ENCODE measurements at regions not wholly inside any gene's neighbourhood (a gene's known extent, or its start where the extent isn't known, plus 50 kb on each side); places are given as distances from the start of the nearest gene placed in this dataset.

- no peak for ATAC-seq
- TF ChIP-seq, protein P1, sequence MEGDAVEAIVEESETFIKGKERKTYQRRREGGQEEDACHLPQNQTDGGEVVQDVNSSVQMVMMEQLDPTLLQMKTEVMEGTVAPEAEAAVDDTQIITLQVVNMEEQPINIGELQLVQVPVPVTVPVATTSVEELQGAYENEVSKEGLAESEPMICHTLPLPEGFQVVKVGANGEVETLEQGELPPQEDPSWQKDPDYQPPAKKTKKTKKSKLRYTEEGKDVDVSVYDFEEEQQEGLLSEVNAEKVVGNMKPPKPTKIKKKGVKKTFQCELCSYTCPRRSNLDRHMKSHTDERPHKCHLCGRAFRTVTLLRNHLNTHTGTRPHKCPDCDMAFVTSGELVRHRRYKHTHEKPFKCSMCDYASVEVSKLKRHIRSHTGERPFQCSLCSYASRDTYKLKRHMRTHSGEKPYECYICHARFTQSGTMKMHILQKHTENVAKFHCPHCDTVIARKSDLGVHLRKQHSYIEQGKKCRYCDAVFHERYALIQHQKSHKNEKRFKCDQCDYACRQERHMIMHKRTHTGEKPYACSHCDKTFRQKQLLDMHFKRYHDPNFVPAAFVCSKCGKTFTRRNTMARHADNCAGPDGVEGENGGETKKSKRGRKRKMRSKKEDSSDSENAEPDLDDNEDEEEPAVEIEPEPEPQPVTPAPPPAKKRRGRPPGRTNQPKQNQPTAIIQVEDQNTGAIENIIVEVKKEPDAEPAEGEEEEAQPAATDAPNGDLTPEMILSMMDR (IDR thresholded peaks at IDR 0.05) = no peak
- no peak for DNase-seq
- Histone ChIP-seq H3K9me3 (no peaks in the 10 kb centered on the region), H3K27ac (no peak overlapping the region), H3K4me3 (no peak overlapping the region), H3K4me1 (no peaks in the 10 kb centered on the region), H3K36me3 (no peaks in the 10 kb centered on the region), H3K27me3 (ENCODE audit: low read depth) (no peaks in the 10 kb centered on the region)
- intact Hi-C loops (cut with DNase I) = no loop called here
Observed at GRCh38 chr15:95970326-95970725, 360.2 kb upstream of the NR2F2 start.

GRCh38 chr15:95972041-95972553 lies 358.4 kb upstream of the NR2F2 start:
- H3K4me3 ChIP-seq = no peak overlapping the region
- TF ChIP-seq, protein P1 (IDR thresholded peaks at IDR 0.05) = no peak
- DNase-seq = no peak

GRCh38 chr15:95972812-95973211 lies 357.7 kb upstream of the NR2F2 start:
- Histone ChIP-seq H3K27me3 (ENCODE audit: low read depth) (no peaks in the 10 kb centered on the region), H3K4me1 (no peaks in the 10 kb centered on the region), H3K27ac (no peak overlapping the region), H3K4me3 (no peak overlapping the region), H3K9me3 (no peaks in the 10 kb centered on the region), H3K36me3 (no peaks in the 10 kb centered on the region)
- TF ChIP-seq, protein P1 (IDR thresholded peaks at IDR 0.05) = no peak
- intact Hi-C loops (cut with DNase I) = no loop called here
- no peak for DNase-seq
- ATAC-seq = no peak

More at GRCh38 chr15:95972041-95972553, 358.4 kb upstream of the NR2F2 start:
- H3K27ac ChIP-seq = no peak overlapping the region
- no peaks in the 10 kb centered on the region for H3K27me3 ChIP-seq (ENCODE audit: low read depth)
- no peaks in the 10 kb centered on the region for H3K36me3 ChIP-seq
- intact Hi-C loops (cut with DNase I) = no loop called here
- no peaks in the 10 kb centered on the region for H3K4me1 ChIP-seq
- ATAC-seq = no peak
- no peaks in the 10 kb centered on the region for H3K9me3 ChIP-seq

GRCh38 chr15:95973566-95974256 lies 356.8 kb upstream of the NR2F2 start:
- Histone ChIP-seq H3K4me3 (no peak overlapping the region), H3K36me3 (no peaks in the 10 kb centered on the region), H3K9me3 (no peaks in the 10 kb centered on the region), H3K27me3 (ENCODE audit: low read depth) (no peaks in the 10 kb centered on the region), H3K4me1 (no peaks in the 10 kb centered on the region), H3K27ac (no peak overlapping the region)
- TF ChIP-seq, protein P1 (IDR thresholded peaks at IDR 0.05) = no peak
- ATAC-seq (no peak), DNase-seq (no peak)
- intact Hi-C loops (cut with DNase I) = no loop called here

DNA sequence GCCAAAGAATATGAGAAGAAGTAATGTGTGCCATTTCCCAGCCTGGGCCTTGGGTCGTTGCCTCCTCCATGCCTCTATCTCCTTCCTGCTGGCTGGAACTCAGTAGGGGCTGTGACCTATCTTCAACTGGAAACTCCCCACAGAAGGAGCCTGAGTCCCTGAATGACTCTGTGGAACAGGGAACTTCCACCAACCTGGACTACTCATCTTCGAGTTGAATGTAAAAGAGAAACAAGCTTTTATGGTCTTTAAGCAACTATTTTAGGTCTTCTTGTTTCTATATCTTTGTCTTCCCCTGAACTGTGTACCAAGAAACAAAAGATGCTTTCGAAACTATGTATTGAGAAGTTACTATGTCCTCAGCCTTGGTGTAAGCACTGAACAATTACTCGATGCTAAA lies 355.3 kb upstream of the NR2F2 start:
- DNase-seq (no peak), ATAC-seq (no peak)
- Histone ChIP-seq H3K27ac (no peak overlapping the region), H3K4me1 (no peaks in the 10 kb centered on the region), H3K9me3 (no peaks in the 10 kb centered on the region), H3K4me3 (no peak overlapping the region), H3K36me3 (no peaks in the 10 kb centered on the region), H3K27me3 (ENCODE audit: low read depth) (no peaks in the 10 kb centered on the region)
- intact Hi-C loops (cut with DNase I) = no loop called here
- TF ChIP-seq, protein P1 (IDR thresholded peaks at IDR 0.05) = no peak

Data from lower lobe of right lung (tissue), 2 donors.